ENCODE measurements at regions not wholly inside any gene's neighbourhood (a gene's known extent, or its start where the extent isn't known, plus 50 kb on each side); places are given as distances from the start of the nearest gene placed in this dataset.
A peak's percentile ranks its signal among the peaks of the same experiment; 100 is the strongest.
"Not testable (repeated sequence)": the region's sequence is repeated elsewhere in the genome, so short reads cannot be mapped to it uniquely, and the experiment has no call there.

- DNase-seq: no peak
Measured at GRCh38 chr14:55986069-55986468, 132.1 kb upstream of the PELI2 start.

GRCh38 chr14:56000846-56001245 is 117.4 kb upstream of the PELI2 start:
- DNase-seq: no peak

GRCh38 chr14:56002342-56002741 is 115.9 kb upstream of the PELI2 start:
- no peak for DNase-seq

GRCh38 chr14:56002876-56003625 is 115.2 kb upstream of the PELI2 start:
- peak; percentile 75 for DNase-seq

- DNase-seq: no peak
Measured at GRCh38 chr14:56004323-56004722, 113.9 kb upstream of the PELI2 start.

- peak; percentile 33 for DNase-seq
Measured at GRCh38 chr14:56004786-56005185, 113.4 kb upstream of the PELI2 start.

GRCh38 chr14:56005191-56006053 is 112.8 kb upstream of the PELI2 start:
- no peak for DNase-seq

GRCh38 chr14:56007491-56007890 is 110.7 kb upstream of the PELI2 start:
- not testable (repeated sequence) for DNase-seq

GRCh38 chr14:56008150-56008549 is 110.1 kb upstream of the PELI2 start:
- no peak for DNase-seq

GRCh38 chr14:56008661-56009060 is 109.5 kb upstream of the PELI2 start:
- not testable (repeated sequence) for DNase-seq

- DNase-seq: no peak
Measured at GRCh38 chr14:56023661-56024081, 94.5 kb upstream of the PELI2 start.

GRCh38 chr14:56025191-56025590 is 93.0 kb upstream of the PELI2 start:
- no peak for DNase-seq

- DNase-seq: no peak
Measured at GRCh38 chr14:56026506-56026905, 91.7 kb upstream of the PELI2 start.

- no peak for DNase-seq
Measured at GRCh38 chr14:56027421-56027820, 90.8 kb upstream of the PELI2 start.

- no peak for DNase-seq
Measured at GRCh38 chr14:56027916-56028712, 90.1 kb upstream of the PELI2 start.

- DNase-seq: no peak
Measured at GRCh38 chr14:56036353-56036752, 81.9 kb upstream of the PELI2 start.

- DNase-seq: no peak
Measured at GRCh38 chr14:56040121-56040520, 78.1 kb upstream of the PELI2 start.

GRCh38 chr14:56044196-56044595 is 74.0 kb upstream of the PELI2 start:
- no peak for DNase-seq

GRCh38 chr14:56046546-56046945 is 71.7 kb upstream of the PELI2 start:
- no peak for DNase-seq

- DNase-seq: no peak
Measured at GRCh38 chr14:56046996-56047395, 71.2 kb upstream of the PELI2 start.

GRCh38 chr14:56049536-56049935 is 68.7 kb upstream of the PELI2 start:
- DNase-seq: no peak

GRCh38 chr14:56055511-56055910 is 62.7 kb upstream of the PELI2 start:
- no peak for DNase-seq

- no peak for DNase-seq
Measured at GRCh38 chr14:56056031-56056430, 62.2 kb upstream of the PELI2 start.
